ENCODE measurements at regions not wholly inside any gene's neighbourhood (a gene's known extent, or its start where the extent isn't known, plus 50 kb on each side); places are given as distances from the start of the nearest gene placed in this dataset.

- DNase-seq, result no peak
Measured at GRCh38 chr12:45634273-45634917, 95.1 kb upstream of the ARID2 start.

- no peak for DNase-seq
Measured at GRCh38 chr12:45637242-45637641, 92.3 kb upstream of the ARID2 start.

- DNase-seq, result no peak
Measured at GRCh38 chr12:45637706-45638105, 91.8 kb upstream of the ARID2 start.

- no peak for DNase-seq
Measured at GRCh38 chr12:45638386-45638785, 91.1 kb upstream of the ARID2 start.

- DNase-seq, result peak; percentile 85
Measured at GRCh38 chr12:45644541-45644940, 85.0 kb upstream of the ARID2 start.

- DNase-seq, result no peak
Measured at GRCh38 chr12:45646851-45647581, 82.5 kb upstream of the ARID2 start.

GRCh38 chr12:45648070-45648469 lies 81.4 kb upstream of the ARID2 start:
- DNase-seq, result no peak

GRCh38 chr12:45651029-45651428 lies 78.5 kb upstream of the ARID2 start:
- no peak for DNase-seq

- no peak for DNase-seq
Measured at GRCh38 chr12:45654002-45654665, 75.4 kb upstream of the ARID2 start.

GRCh38 chr12:45655186-45655585 lies 74.3 kb upstream of the ARID2 start:
- peak; percentile 77 for DNase-seq

GRCh38 chr12:45655743-45656142 lies 73.8 kb upstream of the ARID2 start:
- peak; percentile 52 for DNase-seq

- peak; percentile 52 for DNase-seq
Measured at GRCh38 chr12:45658020-45658419, 71.5 kb upstream of the ARID2 start.

- DNase-seq, result peak; percentile 32
Measured at GRCh38 chr12:45660330-45660729, 69.2 kb upstream of the ARID2 start.

- peak; percentile 64 for DNase-seq
Measured at GRCh38 chr12:45663455-45663854, 66.1 kb upstream of the ARID2 start.

GRCh38 chr12:45665941-45666340 lies 63.6 kb upstream of the ARID2 start:
- DNase-seq, result no peak

GRCh38 chr12:45666396-45666795 lies 63.1 kb upstream of the ARID2 start:
- no peak for DNase-seq

- no peak for DNase-seq
Measured at GRCh38 chr12:45666816-45667215, 62.7 kb upstream of the ARID2 start.

GRCh38 chr12:45667761-45668160 lies 61.7 kb upstream of the ARID2 start:
- no peak for DNase-seq

- no peak for DNase-seq
Measured at GRCh38 chr12:45668641-45669040, 60.9 kb upstream of the ARID2 start.

GRCh38 chr12:45669093-45669492 lies 60.4 kb upstream of the ARID2 start:
- peak; percentile 62 for DNase-seq

- DNase-seq, result no peak
Measured at GRCh38 chr12:45669792-45670191, 59.7 kb upstream of the ARID2 start.

- peak; percentile 96 for DNase-seq
Measured at GRCh38 chr12:45670346-45671065, 59.0 kb upstream of the ARID2 start.

- DNase-seq, result no peak
Measured at GRCh38 chr12:45671254-45671653, 58.3 kb upstream of the ARID2 start.
